Activated CD8-positive, alpha-beta T cell treated with anti-CD3 and anti-CD28 coated beads, Interleukin-2, amount 10 ng/mL, durations not matched to agents 7 days and 5 days (primary cell): ENCODE measurements at regions not wholly inside any gene's neighbourhood (a gene's known extent, or its start where the extent isn't known, plus 50 kb on each side); places are given as distances from the start of the nearest gene placed in this dataset.
"Not testable (repeated sequence)": the region's sequence is repeated elsewhere in the genome, so short reads cannot be mapped to it uniquely, and the experiment has no call there.

ENCODE experiments used
- ATAC-seq: fragments of 150-1000 bp; cut with Tn5 transposase; one replicate; pipeline ENCODE4 v1.10.0; 2021; ENCODE audit warnings: moderate library complexity
- CTCF ChIA-PET: fragments of 350-600 bp; sonication (Branson Sonifier 250); formaldehyde crosslinking; loops from one replicate; lab custom pipeline; 2021; ENCODE audit warnings: antibody characterized with exemption; lab: Charles Lee
- POLR2A ChIA-PET: fragments of 350-600 bp; sonication (Branson Sonifier 250); formaldehyde crosslinking; loops from one replicate; lab custom pipeline; 2021; ENCODE audit warnings: antibody characterized with exemption; lab: Charles Lee
- DNase-seq: peaks from one replicate; pipeline ENCODE4 v3.0.0-alpha.2; 2020
- H3K27ac Mint-ChIP-seq: one replicate; pipeline ENCODE4 v1.8.0; 2021; ENCODE audit warnings: mild to moderate bottlenecking, mixed read lengths
- H3K27me3 Mint-ChIP-seq: one replicate; pipeline ENCODE4 v1.8.0; 2021; ENCODE audit warnings: low read depth, mixed read lengths
- H3K36me3 Mint-ChIP-seq: one replicate; pipeline ENCODE4 v1.8.0; 2021; ENCODE audit warnings: low read depth, mixed read lengths
- H3K4me1 Mint-ChIP-seq: one replicate; pipeline ENCODE4 v1.8.0; 2021; ENCODE audit warnings: low read depth, mixed read lengths
- H3K4me3 Mint-ChIP-seq: one replicate; pipeline ENCODE4 v1.8.0; 2021; ENCODE audit warnings: mild to moderate bottlenecking, mixed read lengths
- H3K9me3 Mint-ChIP-seq: one replicate; pipeline ENCODE4 v1.8.0; 2022; ENCODE audit warnings: mixed read lengths; ENCODE audit not compliant: insufficient read depth

GRCh38 chr15:67922971-67923945 lies 83.4 kb upstream of the RNU6-1 start:
- ATAC-seq (no peak), DNase-seq (no peak)
- no peaks in the 10 kb centered on the region for H3K4me1 Mint-ChIP-seq
- no peak overlapping the region for H3K4me3 Mint-ChIP-seq
- ChIA-PET CTCF (interaction anchor here (0.7 kb wide), 1 partner anchor 164 kb away, joined by 3 read pairs; no protein-coding TSS in a partner anchor), POLR2A (no interaction called here)
- no peaks in the 10 kb centered on the region for H3K27me3 Mint-ChIP-seq
- peaks cover 3% of the 10 kb centered on the region for H3K9me3 Mint-ChIP-seq
- no peak overlapping the region for H3K27ac Mint-ChIP-seq
- H3K36me3 Mint-ChIP-seq: no peaks in the 10 kb centered on the region

GRCh38 chr15:67924359-67924974 lies 84.6 kb upstream of the RNU6-1 start:
- H3K36me3 Mint-ChIP-seq: no peaks in the 10 kb centered on the region
- ChIA-PET CTCF (interaction anchor here (0.7 kb wide), 1 partner anchor 162 kb away, joined by 3 read pairs; no protein-coding TSS in a partner anchor), POLR2A (no interaction called here)
- H3K27ac Mint-ChIP-seq: no peak overlapping the region
- ATAC-seq (no peak), DNase-seq (no peak)
- peaks cover 2% of the 10 kb centered on the region for H3K27me3 Mint-ChIP-seq
- H3K4me3 Mint-ChIP-seq: no peak overlapping the region
- no peaks in the 10 kb centered on the region for H3K4me1 Mint-ChIP-seq
- peaks cover 3% of the 10 kb centered on the region for H3K9me3 Mint-ChIP-seq

GRCh38 chr15:67925182-67925581 lies 85.3 kb upstream of the RNU6-1 start:
- peaks cover 3% of the 10 kb centered on the region for H3K9me3 Mint-ChIP-seq
- no peak for ATAC-seq
- no peak overlapping the region for H3K4me3 Mint-ChIP-seq
- H3K27ac Mint-ChIP-seq: no peak overlapping the region
- POLR2A ChIA-PET: no interaction called here
- H3K27me3 Mint-ChIP-seq: peaks cover 2% of the 10 kb centered on the region
- CTCF ChIA-PET: interaction anchor here (0.9 kb wide), 1 partner anchor 10 kb away, joined by 3 read pairs; no protein-coding TSS in a partner anchor
- no peaks in the 10 kb centered on the region for H3K36me3 Mint-ChIP-seq
- no peaks in the 10 kb centered on the region for H3K4me1 Mint-ChIP-seq
- DNase-seq: no peak

- Mint-ChIP-seq H3K27me3 (peaks cover 5% of the 10 kb centered on the region), H3K4me3 (no peak overlapping the region), H3K36me3 (no peaks in the 10 kb centered on the region), H3K4me1 (no peaks in the 10 kb centered on the region), H3K27ac (no peak overlapping the region), H3K9me3 (peaks cover 3% of the 10 kb centered on the region)
- CTCF ChIA-PET: no interaction called here
- no peak for DNase-seq
- ATAC-seq: no peak
- POLR2A ChIA-PET: no interaction called here
Observed at GRCh38 chr15:67927501-67928168, 87.8 kb upstream of the RNU6-1 start.

GRCh38 chr15:67928666-67929065 lies 88.8 kb upstream of the RNU6-1 start:
- peaks cover 3% of the 10 kb centered on the region for H3K9me3 Mint-ChIP-seq
- no peaks in the 10 kb centered on the region for H3K36me3 Mint-ChIP-seq
- CTCF ChIA-PET: no interaction called here
- no peak overlapping the region for H3K27ac Mint-ChIP-seq
- POLR2A ChIA-PET: no interaction called here
- peaks cover 9% of the 10 kb centered on the region for H3K27me3 Mint-ChIP-seq
- H3K4me3 Mint-ChIP-seq: no peak overlapping the region
- ATAC-seq (no peak), DNase-seq (no peak)
- H3K4me1 Mint-ChIP-seq: no peaks in the 10 kb centered on the region

GRCh38 chr15:67930720-67931119 lies 90.9 kb upstream of the RNU6-1 start:
- Mint-ChIP-seq H3K36me3 (no peaks in the 10 kb centered on the region), H3K4me1 (no peaks in the 10 kb centered on the region), H3K27ac (no peak overlapping the region), H3K9me3 (no peaks in the 10 kb centered on the region), H3K4me3 (no peak overlapping the region), H3K27me3 (peaks cover 9% of the 10 kb centered on the region)
- POLR2A ChIA-PET: no interaction called here
- DNase-seq (no peak), ATAC-seq (no peak)
- CTCF ChIA-PET: interaction anchor here (1.4 kb wide), 1 partner anchor 14 kb away, joined by 3 read pairs; no protein-coding TSS in a partner anchor

GRCh38 chr15:67931861-67932260 lies 92.0 kb upstream of the RNU6-1 start:
- ATAC-seq (no peak), DNase-seq (no peak)
- POLR2A ChIA-PET: interaction anchor here (1.1 kb wide), 1 partner anchor 15 kb away, joined by 3 read pairs; no protein-coding TSS in a partner anchor
- H3K27ac Mint-ChIP-seq: no peak overlapping the region
- H3K4me3 Mint-ChIP-seq: no peak overlapping the region
- peaks cover 9% of the 10 kb centered on the region for H3K27me3 Mint-ChIP-seq
- CTCF ChIA-PET: no interaction called here
- H3K36me3 Mint-ChIP-seq: no peaks in the 10 kb centered on the region
- no peaks in the 10 kb centered on the region for H3K9me3 Mint-ChIP-seq
- no peaks in the 10 kb centered on the region for H3K4me1 Mint-ChIP-seq

- H3K4me3 Mint-ChIP-seq, ATAC-seq, CTCF ChIA-PET, H3K27ac Mint-ChIP-seq, DNase-seq, H3K9me3 Mint-ChIP-seq, POLR2A ChIA-PET, H3K27me3 Mint-ChIP-seq, H3K4me1 Mint-ChIP-seq, H3K36me3 Mint-ChIP-seq: not testable (repeated sequence)
Observed at GRCh38 chr15:67934126-67934525, 94.3 kb upstream of the RNU6-1 start.

GRCh38 chr15:67935244-67935643 lies 95.4 kb upstream of the RNU6-1 start:
- H3K9me3 Mint-ChIP-seq: peaks cover 2% of the 10 kb centered on the region
- ChIA-PET CTCF (no interaction called here), POLR2A (no interaction called here)
- no peaks in the 10 kb centered on the region for H3K4me1 Mint-ChIP-seq
- no peaks in the 10 kb centered on the region for H3K36me3 Mint-ChIP-seq
- H3K27ac Mint-ChIP-seq: no peak overlapping the region
- ATAC-seq (no peak), DNase-seq (no peak)
- H3K27me3 Mint-ChIP-seq: peaks cover 6% of the 10 kb centered on the region
- H3K4me3 Mint-ChIP-seq: no peak overlapping the region

GRCh38 chr15:67936258-67936657 lies 96.4 kb upstream of the RNU6-1 start:
- ATAC-seq (no peak), DNase-seq (no peak)
- POLR2A ChIA-PET: no interaction called here
- CTCF ChIA-PET: no interaction called here
- Mint-ChIP-seq H3K36me3 (no peaks in the 10 kb centered on the region), H3K27ac (no peak overlapping the region), H3K9me3 (peaks cover 5% of the 10 kb centered on the region), H3K4me3 (no peak overlapping the region), H3K27me3 (peaks cover 4% of the 10 kb centered on the region), H3K4me1 (no peaks in the 10 kb centered on the region)

GRCh38 chr15:67937153-67937761 lies 97.4 kb upstream of the RNU6-1 start:
- DNase-seq: no peak
- Mint-ChIP-seq H3K4me1 (no peaks in the 10 kb centered on the region), H3K27me3 (peaks cover 4% of the 10 kb centered on the region), H3K4me3 (no peak overlapping the region), H3K27ac (no peak overlapping the region), H3K36me3 (no peaks in the 10 kb centered on the region), H3K9me3 (peaks cover 5% of the 10 kb centered on the region)
- no peak for ATAC-seq
- ChIA-PET CTCF (no interaction called here), POLR2A (no interaction called here)
